Neural cell (in vitro differentiated cells): ENCODE measurements at regions not wholly inside any gene's neighbourhood (a gene's known extent, or its start where the extent isn't known, plus 50 kb on each side); places are given as distances from the start of the nearest gene placed in this dataset.

Source experiments
- H2AFZ ChIP-seq: fragments of 200-600, 300-800 bp; sonication (generic), shearing (Covaris generic); 2 replicates; pipeline ENCODE4 v1.6.0; 2014; ENCODE audit warnings: low read depth, mild to moderate bottlenecking, antibody characterized with exemption, low read length, moderate library complexity
- H3F3A ChIP-seq: fragments of 200-600 bp; shearing (Covaris generic); 2 replicates; pipeline ENCODE4 v1.6.1; 2016; ENCODE audit warnings: mild to moderate bottlenecking, moderate library complexity, mixed read lengths, antibody characterized with exemption, low read length; ENCODE audit not compliant: insufficient read depth, poor library complexity, severe bottlenecking
- H3K27ac ChIP-seq: fragments of 200-600, 300-800 bp; sonication (generic), shearing (Covaris generic); 2 replicates; pipeline ENCODE4 v1.5.1; 2014; ENCODE audit warnings: mild to moderate bottlenecking, low read length, moderate library complexity
- H3K27me3 ChIP-seq: fragments of 300-800, 200-600 bp; sonication (generic), shearing (Covaris generic); 2 replicates; pipeline ENCODE4 v1.6.0; 2014; ENCODE audit warnings: mild to moderate bottlenecking, low read depth, low read length, moderate library complexity; ENCODE audit not compliant: insufficient read depth
- H3K36me3 ChIP-seq: fragments of 300-800, 200-600 bp; sonication (generic), shearing (Covaris generic); 2 replicates; pipeline ENCODE4 v1.5.1; 2014; ENCODE audit warnings: mild to moderate bottlenecking, antibody characterized with exemption, low read length, moderate library complexity; ENCODE audit not compliant: insufficient read depth
- H3K4me2 ChIP-seq: fragments of 300-800, 200-600 bp; sonication (generic), shearing (Covaris generic); 2 replicates; pipeline ENCODE4 v1.6.0; 2014; ENCODE audit warnings: mild to moderate bottlenecking, low read length
- H3K4me3 ChIP-seq: fragments of 300-800, 200-600 bp; sonication (generic), shearing (Covaris generic); 2 replicates; pipeline ENCODE4 v1.5.1; 2014; ENCODE audit warnings: mild to moderate bottlenecking, low read length, moderate library complexity
- H3K79me2 ChIP-seq: fragments of 200-600 bp; shearing (Covaris generic); replicated peaks from 2 replicates; pipeline ENCODE4 v1.6.0; 2014; ENCODE audit warnings: mild to moderate bottlenecking, low read length, moderate library complexity; ENCODE audit not compliant: insufficient read depth
- H3K9ac ChIP-seq: fragments of 300-800, 200-600 bp; sonication (generic), shearing (Covaris generic); 2 replicates; pipeline ENCODE4 v1.6.1; 2016; ENCODE audit warnings: mild to moderate bottlenecking, low read length, mixed read lengths
- H3K9me2 ChIP-seq: fragments of 200-600 bp; shearing (Covaris generic); 2 replicates; pipeline ENCODE4 v1.6.1; 2016; ENCODE audit warnings: mild to moderate bottlenecking, low read length, mixed read lengths; ENCODE audit not compliant: insufficient read depth
- H3K9me3 ChIP-seq: fragments of 200-600, 300-800 bp; sonication (generic), shearing (Covaris generic); 2 replicates; pipeline ENCODE4 v1.6.1; 2016; ENCODE audit warnings: mild to moderate bottlenecking, mixed run types, low read length, moderate library complexity, mixed read lengths
- H4K20me1 ChIP-seq: fragments of 200-600 bp; shearing (Covaris generic); 2 replicates; pipeline ENCODE4 v1.6.1; 2016; ENCODE audit warnings: mild to moderate bottlenecking, mixed run types; ENCODE audit not compliant: insufficient read depth
- EP300 ChIP-seq: fragments of 450-650 bp; conservative IDR thresholded peaks from 2 replicates; pipeline ENCODE4 v1.6.1; 2014; ENCODE audit warnings: antibody characterized with exemption, mild to moderate bottlenecking, moderate library complexity; ENCODE audit not compliant: poor library complexity, severe bottlenecking
- EZH2 ChIP-seq: fragments of 200-600, 300-800 bp; shearing (Covaris generic), sonication (generic); IDR thresholded peaks from 2 replicates; pipeline ENCODE4 v1.6.1; 2014; ENCODE audit warnings: antibody characterized with exemption, low read length, borderline replicate concordance, mild to moderate bottlenecking; ENCODE audit not compliant: insufficient read depth, poor library complexity, severe bottlenecking
- MXI1 ChIP-seq: fragments of 450-650 bp; conservative IDR thresholded peaks from 2 replicates; pipeline ENCODE4 v1.6.1; 2014; ENCODE audit warnings: antibody characterized with exemption, mild to moderate bottlenecking; ENCODE audit not compliant: poor library complexity, severe bottlenecking
- POLR2AphosphoS5 ChIP-seq: IDR thresholded peaks from 2 replicates; pipeline ENCODE4 v1.6.1; 2012
- RAD21 ChIP-seq: fragments of 450-650 bp; conservative IDR thresholded peaks from 2 replicates; pipeline ENCODE4 v1.6.1; 2014; ENCODE audit warnings: antibody characterized with exemption, mild to moderate bottlenecking, moderate library complexity
- REST ChIP-seq: IDR thresholded peaks from 2 replicates; pipeline ENCODE4 v1.6.1; 2012; ENCODE audit warnings: borderline replicate concordance
- SMC3 ChIP-seq: fragments of 450-650 bp; conservative IDR thresholded peaks from 2 replicates; pipeline ENCODE4 v1.6.1; 2014; ENCODE audit warnings: antibody characterized with exemption, mild to moderate bottlenecking, moderate library complexity; ENCODE audit not compliant: poor library complexity
- TAF1 ChIP-seq: IDR thresholded peaks from 2 replicates; pipeline ENCODE4 v1.6.1; 2012; ENCODE audit warnings: low read depth
- TF ChIP-seq, protein P1 (sequence below): fragments of 450-650 bp; IDR thresholded peaks from 2 replicates; pipeline ENCODE4 v1.5.1; 2014; ENCODE audit warnings: antibody characterized with exemption, mild to moderate bottlenecking, moderate library complexity; ENCODE audit not compliant: poor library complexity, severe bottlenecking

DNA sequence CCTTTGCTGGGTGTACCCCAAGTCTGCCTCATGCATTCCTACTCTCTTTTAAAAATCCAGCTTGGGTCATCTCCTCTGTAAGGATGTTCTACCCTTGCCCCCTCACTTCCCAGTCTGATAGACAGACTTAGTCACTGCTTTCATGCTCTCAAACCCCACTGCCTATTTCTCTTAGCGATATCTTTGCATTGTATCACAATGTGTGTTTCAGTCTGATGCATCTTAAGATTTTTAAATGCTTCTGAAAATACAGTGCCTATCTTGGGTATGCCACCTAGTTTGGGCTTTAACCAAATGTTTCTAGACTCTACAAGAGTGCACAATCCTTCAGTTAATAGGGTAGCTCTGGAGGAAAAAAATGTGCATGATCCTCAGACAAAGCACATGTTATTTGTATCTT lies 97.8 kb downstream of the SNX18 start:
- Histone ChIP-seq H3K4me2 (no peak overlapping the region), H3K9ac (no peak overlapping the region), H3K9me3 (no peaks in the 10 kb centered on the region), H3K27me3 (no peaks in the 10 kb centered on the region), H3K4me3 (no peak overlapping the region), H2AFZ (no peak overlapping the region), H3K9me2 (no peaks in the 10 kb centered on the region), H3K79me2 (no peaks in the 10 kb centered on the region), H3K36me3 (no peaks in the 10 kb centered on the region), H3K27ac (no peak overlapping the region), H4K20me1 (no peaks in the 10 kb centered on the region), H3F3A (no peaks in the 10 kb centered on the region)
- no peak for TF ChIP-seq REST
- TF ChIP-seq TAF1 = no peak
- no peak for TF ChIP-seq EP300
- no peak for TF ChIP-seq POLR2AphosphoS5
- no peak for TF ChIP-seq RAD21
- no peak for TF ChIP-seq EZH2
- no peak for TF ChIP-seq SMC3
- TF ChIP-seq, protein P1, sequence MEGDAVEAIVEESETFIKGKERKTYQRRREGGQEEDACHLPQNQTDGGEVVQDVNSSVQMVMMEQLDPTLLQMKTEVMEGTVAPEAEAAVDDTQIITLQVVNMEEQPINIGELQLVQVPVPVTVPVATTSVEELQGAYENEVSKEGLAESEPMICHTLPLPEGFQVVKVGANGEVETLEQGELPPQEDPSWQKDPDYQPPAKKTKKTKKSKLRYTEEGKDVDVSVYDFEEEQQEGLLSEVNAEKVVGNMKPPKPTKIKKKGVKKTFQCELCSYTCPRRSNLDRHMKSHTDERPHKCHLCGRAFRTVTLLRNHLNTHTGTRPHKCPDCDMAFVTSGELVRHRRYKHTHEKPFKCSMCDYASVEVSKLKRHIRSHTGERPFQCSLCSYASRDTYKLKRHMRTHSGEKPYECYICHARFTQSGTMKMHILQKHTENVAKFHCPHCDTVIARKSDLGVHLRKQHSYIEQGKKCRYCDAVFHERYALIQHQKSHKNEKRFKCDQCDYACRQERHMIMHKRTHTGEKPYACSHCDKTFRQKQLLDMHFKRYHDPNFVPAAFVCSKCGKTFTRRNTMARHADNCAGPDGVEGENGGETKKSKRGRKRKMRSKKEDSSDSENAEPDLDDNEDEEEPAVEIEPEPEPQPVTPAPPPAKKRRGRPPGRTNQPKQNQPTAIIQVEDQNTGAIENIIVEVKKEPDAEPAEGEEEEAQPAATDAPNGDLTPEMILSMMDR = no peak
- no peak for TF ChIP-seq MXI1

- no peaks in the 10 kb centered on the region for H3K27me3 ChIP-seq
- no peaks in the 10 kb centered on the region for H3F3A ChIP-seq
- no peaks in the 10 kb centered on the region for H3K36me3 ChIP-seq
- H3K79me2 ChIP-seq = no peaks in the 10 kb centered on the region
- no peaks in the 10 kb centered on the region for H4K20me1 ChIP-seq
- H3K9ac ChIP-seq = no peak overlapping the region
- H3K4me2 ChIP-seq = no peak overlapping the region
- no peaks in the 10 kb centered on the region for H3K9me3 ChIP-seq
- H3K4me3 ChIP-seq = no peak overlapping the region
- H3K27ac ChIP-seq = no peak overlapping the region
- H2AFZ ChIP-seq = no peak overlapping the region
- H3K9me2 ChIP-seq = no peaks in the 10 kb centered on the region
- TF ChIP-seq, protein P1 = no peak
- TF ChIP-seq REST = no peak
- no peak for TF ChIP-seq EZH2
- no peak for TF ChIP-seq POLR2AphosphoS5
- TF ChIP-seq EP300 = no peak
- TF ChIP-seq TAF1 = no peak
- no peak for TF ChIP-seq RAD21
- TF ChIP-seq SMC3 = no peak
- no peak for TF ChIP-seq MXI1
These were observed 95.2 kb downstream of the SNX18 start for GRCh38 chr5:54612711-54613110.
